HepG2 (cell line): ENCODE measurements at regions not wholly inside any gene's neighbourhood (a gene's known extent, or its start where the extent isn't known, plus 50 kb on each side); places are given as distances from the start of the nearest gene placed in this dataset.

ENCODE experiments used
- ATAC-seq: fragments of 200-7000 bp; cut with Tn5 transposase; 3 replicates; pipeline ENCODE4 v1.9.1; 2020; ENCODE audit warnings: mild to moderate bottlenecking, moderate library complexity
- BruUV-seq: library from RNA; stranded (reverse); fragments of 400-500 nt; replicated peaks from 2 replicates; lab custom pipeline; 2021; lab: Mats Ljungman, UMichigan
- CTCF ChIA-PET: fragments of 300-600 bp; formaldehyde crosslinking; extraction: SDS; loops from one replicate; lab custom pipeline; 2021; ENCODE audit warnings: low total read pairs, inconsistent platforms, low intra/inter-chr PET ratio; lab: Yijun Ruan, JAX
- POLR2A ChIA-PET: fragments of 350-600 bp; sonication (Branson Sonifier 250); formaldehyde crosslinking; loops from one replicate; lab custom pipeline; 2020; ENCODE audit warnings: antibody characterized with exemption, inconsistent platforms; lab: Yijun Ruan, JAX
- DNase-seq: peaks from one replicate; pipeline ENCODE4 v3.0.0-alpha.2; 2015; ENCODE audit warnings: low spot score
- FAIRE-seq: peaks from 3 replicates; lab custom pipeline; 2011; peaks lifted over from hg19 to GRCh38; lab: Jason Lieb, UNC
- H2AFZ ChIP-seq: one replicate; pipeline ENCODE4 v1.6.1; 2011; ENCODE audit warnings: low read length, inconsistent platforms
- H3K27ac ChIP-seq: fragments of 300-600 bp; 3 replicates; pipeline ENCODE4 v1.8.0; 2011; ENCODE audit warnings: mixed run types, mild to moderate bottlenecking, mixed read lengths, low read length, inconsistent platforms; ENCODE audit not compliant: insufficient read depth; ENCODE audit errors: extremely low read length
- H3K27me3 ChIP-seq, 2 experiments: fragments of 200-600 bp in 1 of 2; 2 replicates in 1 of 2; 3 replicates in 1 of 2; pipeline versions ENCODE4 v1.6.0 to v1.8.0; 2011; ENCODE audit warnings: low read length in 2 of 2, mild to moderate bottlenecking in 2 of 2, moderate library complexity in 2 of 2, inconsistent platforms in 1 of 2; ENCODE audit not compliant: insufficient read depth in 2 of 2, control insufficient read depth in 1 of 2
- H3K36me3 ChIP-seq, 2 experiments: fragments of 200-600 bp in 1 of 2; replicated peaks in 1 of 2; 2 replicates in 1 of 2; 3 replicates in 1 of 2; pipeline versions ENCODE4 v1.5.1 to v1.8.0; 2011; ENCODE audit warnings: low read length in 2 of 2, inconsistent platforms in 1 of 2; ENCODE audit not compliant: insufficient read depth in 2 of 2, control insufficient read depth in 1 of 2
- H3K4me1 ChIP-seq: 2 replicates; pipeline ENCODE4 v1.5.1; 2012; ENCODE audit warnings: low read length, inconsistent platforms; ENCODE audit not compliant: insufficient read depth
- H3K4me2 ChIP-seq: 2 replicates; pipeline ENCODE4 v1.6.0; 2011; ENCODE audit warnings: low read depth, low read length, inconsistent platforms
- H3K4me3 ChIP-seq, 3 experiments: fragments of 200-600 bp in 1 of 3; sonication (generic), shearing (Covaris generic) in 1 of 3; replicated peaks in 1 of 3; 2 replicates each; pipeline ENCODE4 v1.5.1; 2011 to 2016; ENCODE audit warnings: low read length in 3 of 3, inconsistent platforms in 2 of 3, low read depth in 2 of 3, mild to moderate bottlenecking in 2 of 3, control low read depth in 1 of 3, mixed read lengths in 1 of 3; ENCODE audit not compliant: insufficient read depth in 1 of 3
- H3K79me2 ChIP-seq: one replicate; pipeline ENCODE4 v1.6.1; 2011; ENCODE audit warnings: low read length, inconsistent platforms; ENCODE audit not compliant: insufficient read depth
- H3K9ac ChIP-seq: 2 replicates; pipeline ENCODE4 v1.6.0; 2011; ENCODE audit warnings: mild to moderate bottlenecking, low read depth, low read length, inconsistent platforms; ENCODE audit not compliant: insufficient read depth
- H3K9me3 ChIP-seq: 2 replicates; pipeline ENCODE4 v1.5.1; 2012; ENCODE audit warnings: mild to moderate bottlenecking, low read length
- H4K20me1 ChIP-seq: 2 replicates; pipeline ENCODE4 v1.6.0; 2011; ENCODE audit warnings: inconsistent platforms, mild to moderate bottlenecking, low read length, moderate library complexity; ENCODE audit not compliant: insufficient read depth
- DZIP1 ChIP-seq: sonication (generic); formaldehyde crosslinking; IDR thresholded peaks from 2 replicates; pipeline ENCODE4 v1.5.0; 2020; ENCODE audit warnings: mild to moderate bottlenecking, missing genetic modification reagents
- FOSL2 ChIP-seq: sonication (generic); formaldehyde crosslinking; IDR thresholded peaks from 2 replicates; pipeline ENCODE4 v1.4.0; 2020; ENCODE audit warnings: missing genetic modification reagents
- GATAD1 ChIP-seq: IDR thresholded peaks from 2 replicates; pipeline ENCODE4 v1.6.1; 2016; ENCODE audit warnings: missing genetic modification reagents, missing compliant biosample characterization
- MXI1 ChIP-seq: IDR thresholded peaks from 3 replicates; pipeline ENCODE4 v1.6.1; 2012; ENCODE audit warnings: low read depth, low read length, inconsistent platforms, borderline replicate concordance
- NFKBIZ ChIP-seq: IDR thresholded peaks from 2 replicates; pipeline ENCODE4 v1.6.1; 2018; ENCODE audit warnings: missing genetic modification reagents, missing compliant biosample characterization
- NR3C1 ChIP-seq: sonication (generic); formaldehyde crosslinking; IDR thresholded peaks from 2 replicates; pipeline ENCODE4 v1.4.0; 2020; ENCODE audit warnings: missing genetic modification reagents
- PRPF4 ChIP-seq: fragments of 200-400 bp; formaldehyde crosslinking; IDR thresholded peaks from 2 replicates; pipeline ENCODE4 v1.6.1; 2016; ENCODE audit warnings: low read length, low read depth; ENCODE audit not compliant: poor library complexity, severe bottlenecking
- ZIK1 ChIP-seq: sonication (generic); formaldehyde crosslinking; IDR thresholded peaks from 2 replicates; pipeline ENCODE4 v1.5.0; 2020; ENCODE audit warnings: mild to moderate bottlenecking, low read depth, missing genetic modification reagents, borderline replicate concordance
- ZNF329 ChIP-seq: sonication (generic); formaldehyde crosslinking; IDR thresholded peaks from 2 replicates; pipeline ENCODE4 v1.9.0; 2021; ENCODE audit warnings: low read depth, mild to moderate bottlenecking, missing genetic modification reagents
- ZNF747 ChIP-seq: sonication (generic); formaldehyde crosslinking; IDR thresholded peaks from 2 replicates; pipeline ENCODE4 v1.8.1; 2023; ENCODE audit warnings: missing genetic modification reagents, mild to moderate bottlenecking, borderline replicate concordance
- ZNF768 ChIP-seq: sonication (generic); formaldehyde crosslinking; IDR thresholded peaks from 2 replicates; pipeline ENCODE4 v1.4.0; 2020; ENCODE audit warnings: missing genetic modification reagents
- ZSCAN12 ChIP-seq: sonication (generic); formaldehyde crosslinking; IDR thresholded peaks from 2 replicates; pipeline ENCODE4 v1.9.0; 2021; ENCODE audit warnings: mild to moderate bottlenecking, missing genetic modification reagents
- WGBS: methylation state at CpG from one replicate; pipeline ENCODE4 v1.1.6; 2017; ENCODE audit warnings: low lambda C conversion rate; 5-methylcytosine and 5-hydroxymethylcytosine counted together
- in situ Hi-C: cut with HindIII; loops from 2 replicates; pipeline ENCODE4 v1.10.0; 2017; ENCODE audit warnings: low pct_unique_long_range_greater_than_20kb; ENCODE audit not compliant: extremely low pct_ligation_motif_present
- intact Hi-C: fragments of 100-400 bp; cut with micrococcal nuclease; formaldehyde crosslinking; loops from one replicate; pipeline ENCODE4 v1.10.0; 2022; ENCODE audit not compliant: unreplicated experiment

GRCh38 chr4:8774071-8774470 lies 97.6 kb downstream of the HMX1 start:
- no peaks in the 10 kb centered on the region for H4K20me1 ChIP-seq
- 33% methylated on average over 9 of the region's 10 CpGs for WGBS
- no peak overlapping the region for H3K4me2 ChIP-seq
- in situ Hi-C loops, result no loop called here
- no peak overlapping the region for H2AFZ ChIP-seq
- H3K36me3 ChIP-seq, result no peaks in the 10 kb centered on the region
- ChIA-PET POLR2A (no interaction called here), CTCF (no interaction called here)
- ATAC-seq (no peak), DNase-seq (no peak), FAIRE-seq (no peak)
- H3K27ac ChIP-seq, result no peak overlapping the region
- no peaks in the 10 kb centered on the region for H3K4me1 ChIP-seq
- BruUV-seq, result no TSS peak
- no peaks in the 10 kb centered on the region for H3K9me3 ChIP-seq
- TF ChIP-seq GATAD1 (CRISPR knock-in tag), result no peak
- no peak for TF ChIP-seq PRPF4
- TF ChIP-seq ZSCAN12 (CRISPR knock-in tag), result no peak
- TF ChIP-seq ZIK1, result no peak
- no peak for TF ChIP-seq ZNF747 (CRISPR knock-in tag)
- TF ChIP-seq NR3C1, result no peak
- TF ChIP-seq NFKBIZ, result no peak
- TF ChIP-seq ZNF329, result no peak
- TF ChIP-seq ZNF768 (CRISPR knock-in tag), result no peak
- no peak for TF ChIP-seq FOSL2 (CRISPR knock-in tag)
- no peak for TF ChIP-seq MXI1
- no peak for TF ChIP-seq DZIP1 (CRISPR knock-in tag)
- no peak overlapping the region for H3K9ac ChIP-seq
- no peak overlapping the region for H3K4me3 ChIP-seq
- H3K27me3 ChIP-seq, result peaks cover 2 to 18% of the 10 kb centered on the region in 2 experiments; a peak in 3 of 5 replicates
- intact Hi-C loops, result no loop called here
- H3K79me2 ChIP-seq, result no peaks in the 10 kb centered on the region
